Keratinocyte (primary cell): ENCODE measurements at regions not wholly inside any gene's neighbourhood (a gene's known extent, or its start where the extent isn't known, plus 50 kb on each side); places are given as distances from the start of the nearest gene placed in this dataset.

Experiments
- DNase-seq: peaks from one replicate; pipeline ENCODE4 v3.0.0-alpha.2; 2011; ENCODE audit warnings: low read depth, missing footprints, low spot score
- FAIRE-seq: peaks from 2 replicates; lab custom pipeline; 2011; peaks lifted over from hg19 to GRCh38; lab: Jason Lieb, UNC
- H2AFZ ChIP-seq: 2 replicates; pipeline ENCODE4 v1.6.0; 2012; ENCODE audit warnings: low read length, control low read depth, inconsistent platforms; ENCODE audit not compliant: control insufficient read depth
- H3K27ac ChIP-seq: 2 replicates; pipeline ENCODE4 v1.5.1; 2011; ENCODE audit warnings: low read length; ENCODE audit not compliant: control insufficient read depth, insufficient read depth
- H3K27me3 ChIP-seq: 3 replicates; pipeline ENCODE4 v1.6.0; 2011; ENCODE audit warnings: low read length; ENCODE audit not compliant: control insufficient read depth, insufficient read depth; ENCODE audit errors: extremely low read depth
- H3K36me3 ChIP-seq, 2 experiments: 2 replicates in 1 of 2; 3 replicates in 1 of 2; pipeline ENCODE4 v1.5.1; 2011; ENCODE audit warnings: low read length in 2 of 2, mild to moderate bottlenecking in 1 of 2; ENCODE audit not compliant: control insufficient read depth in 2 of 2, insufficient read depth in 2 of 2; ENCODE audit errors: extremely low read depth in 1 of 2
- H3K4me1 ChIP-seq: 3 replicates; pipeline ENCODE4 v1.5.1; 2011; ENCODE audit warnings: low read length; ENCODE audit not compliant: control insufficient read depth, insufficient read depth; ENCODE audit errors: extremely low read depth
- H3K4me2 ChIP-seq: 3 replicates; pipeline ENCODE4 v1.6.0; 2011; ENCODE audit warnings: low read depth, low read length; ENCODE audit not compliant: control insufficient read depth, insufficient read depth; ENCODE audit errors: extremely low read depth
- H3K4me3 ChIP-seq, 3 experiments: fragments of 200-600 bp in 1 of 3; sonication (generic) in 1 of 3; 2 replicates in 2 of 3; 3 replicates in 1 of 3; pipeline ENCODE4 v1.5.1; 2011 to 2016; ENCODE audit warnings: low read length in 3 of 3, mild to moderate bottlenecking in 3 of 3, control low read depth in 2 of 3, inconsistent platforms in 1 of 3, low read depth in 1 of 3, mixed read lengths in 1 of 3, mixed run types in 1 of 3, moderate library complexity in 1 of 3; ENCODE audit not compliant: control insufficient read depth in 2 of 3, insufficient read depth in 2 of 3; ENCODE audit errors: extremely low read depth in 1 of 3
- H3K79me2 ChIP-seq: 2 replicates; pipeline ENCODE4 v1.6.0; 2012; ENCODE audit warnings: low read length; ENCODE audit not compliant: control insufficient read depth, insufficient read depth
- H3K9ac ChIP-seq: 3 replicates; pipeline ENCODE4 v1.6.0; 2011; ENCODE audit warnings: low read length; ENCODE audit not compliant: control insufficient read depth, insufficient read depth; ENCODE audit errors: extremely low read depth
- H3K9me1 ChIP-seq: 3 replicates; pipeline ENCODE4 v1.6.0; 2011; ENCODE audit warnings: low read length; ENCODE audit not compliant: control insufficient read depth, insufficient read depth; ENCODE audit errors: extremely low read depth
- H3K9me3 ChIP-seq: 2 replicates; pipeline ENCODE4 v1.5.1; 2012; ENCODE audit warnings: low read depth, low read length; ENCODE audit not compliant: control insufficient read depth
- H4K20me1 ChIP-seq: 3 replicates; pipeline ENCODE4 v1.6.0; 2011; ENCODE audit warnings: low read length; ENCODE audit not compliant: control insufficient read depth, insufficient read depth; ENCODE audit errors: extremely low read depth
- CTCF ChIP-seq, 3 experiments: IDR thresholded peaks in 1 of 3; conservative IDR thresholded peaks in 1 of 3; optimal IDR thresholded peaks in 1 of 3; 2 replicates in 2 of 3; 3 replicates in 1 of 3; pipeline versions ENCODE3 to v1.5.1; 2011; ENCODE audit warnings: low read length in 3 of 3, mild to moderate bottlenecking in 3 of 3, moderate library complexity in 2 of 3, control low read depth in 1 of 3, inconsistent platforms in 1 of 3; ENCODE audit not compliant: insufficient read depth in 2 of 3; ENCODE audit errors: extremely low read depth in 1 of 3
- EZH2 ChIP-seq: IDR thresholded peaks from one replicate; pipeline ENCODE4 v1.6.1; 2012; ENCODE audit warnings: inconsistent platforms, mild to moderate bottlenecking, low read length, moderate library complexity
- dilution Hi-C: fragments of 300-500 bp; cut with MboI; formaldehyde crosslinking; loops from one replicate; pipeline ENCODE4 v1.7.0; 2020; ENCODE audit warnings: low sequenced_read_pairs; ENCODE audit not compliant: extremely low pct_ligation_motif_present

GRCh38 chr18:54689319-54689718 lies 98.3 kb downstream of the DYNAP start:
- no peaks in the 10 kb centered on the region for H3K4me1 ChIP-seq
- no peaks in the 10 kb centered on the region for H3K27me3 ChIP-seq
- H4K20me1 ChIP-seq: no peaks in the 10 kb centered on the region
- no peaks in the 10 kb centered on the region for H3K79me2 ChIP-seq
- H3K9me1 ChIP-seq: no peaks in the 10 kb centered on the region
- no peak overlapping the region for H3K4me2 ChIP-seq
- no peak overlapping the region for H3K27ac ChIP-seq
- DNase-seq: no peak
- no peak overlapping the region for H3K4me3 ChIP-seq
- TF ChIP-seq CTCF (optimal IDR thresholded peaks at IDR 0.05 in 1 of 3, IDR thresholded peaks at IDR 0.05 in 1 of 3, conservative IDR thresholded peaks at IDR 0.05 in 1 of 3; ENCODE audit: extremely low read depth in 1 of 3, insufficient read depth in 2 of 3, low read length in 3 of 3) (no peak), EZH2 (no peak)
- H2AFZ ChIP-seq: no peak overlapping the region
- no peak for FAIRE-seq
- H3K9ac ChIP-seq: no peak overlapping the region
- dilution Hi-C loops: no loop called here
- no peaks in the 10 kb centered on the region for H3K9me3 ChIP-seq
- H3K36me3 ChIP-seq: no peaks in the 10 kb centered on the region

- no peak overlapping the region for H3K9ac ChIP-seq
- dilution Hi-C loops: no loop called here
- H3K4me1 ChIP-seq: no peaks in the 10 kb centered on the region
- TF ChIP-seq CTCF (optimal IDR thresholded peaks at IDR 0.05 in 1 of 3, IDR thresholded peaks at IDR 0.05 in 1 of 3, conservative IDR thresholded peaks at IDR 0.05 in 1 of 3; ENCODE audit: extremely low read depth in 1 of 3, insufficient read depth in 2 of 3, low read length in 3 of 3): no peak
- no peak for TF ChIP-seq EZH2
- H3K79me2 ChIP-seq: no peaks in the 10 kb centered on the region
- H3K4me2 ChIP-seq: no peak overlapping the region
- DNase-seq (no peak), FAIRE-seq (no peak)
- H3K27ac ChIP-seq: no peak overlapping the region
- no peaks in the 10 kb centered on the region for H3K9me1 ChIP-seq
- no peak overlapping the region for H3K4me3 ChIP-seq
- no peak overlapping the region for H2AFZ ChIP-seq
- no peaks in the 10 kb centered on the region for H3K9me3 ChIP-seq
- H4K20me1 ChIP-seq: no peaks in the 10 kb centered on the region
- H3K36me3 ChIP-seq: no peaks in the 10 kb centered on the region
- no peaks in the 10 kb centered on the region for H3K27me3 ChIP-seq
These were observed 99.2 kb downstream of the DYNAP start for GRCh38 chr18:54690198-54690597.
